Fibroblast of upper back skin (primary cell): ENCODE measurements at regions not wholly inside any gene's neighbourhood (a gene's known extent, or its start where the extent isn't known, plus 50 kb on each side); places are given as distances from the start of the nearest gene placed in this dataset.
A peak's percentile ranks its signal among the peaks of the same experiment; 100 is the strongest.
"Not testable (repeated sequence)": the region's sequence is repeated elsewhere in the genome, so short reads cannot be mapped to it uniquely, and the experiment has no call there.

Experiments
- DNase-seq: peaks from one replicate; pipeline ENCODE4 v3.0.0-alpha.2; 2013

GRCh38 chr11:64428693-64429092 is 69.7 kb downstream of the RPS6KA4 start:
- no peak for DNase-seq

- DNase-seq = no peak
Observed at GRCh38 chr11:64429970-64430369, 71.0 kb downstream of the RPS6KA4 start.

- DNase-seq = no peak
Observed at GRCh38 chr11:64430645-64431044, 71.7 kb downstream of the RPS6KA4 start.

DNA sequence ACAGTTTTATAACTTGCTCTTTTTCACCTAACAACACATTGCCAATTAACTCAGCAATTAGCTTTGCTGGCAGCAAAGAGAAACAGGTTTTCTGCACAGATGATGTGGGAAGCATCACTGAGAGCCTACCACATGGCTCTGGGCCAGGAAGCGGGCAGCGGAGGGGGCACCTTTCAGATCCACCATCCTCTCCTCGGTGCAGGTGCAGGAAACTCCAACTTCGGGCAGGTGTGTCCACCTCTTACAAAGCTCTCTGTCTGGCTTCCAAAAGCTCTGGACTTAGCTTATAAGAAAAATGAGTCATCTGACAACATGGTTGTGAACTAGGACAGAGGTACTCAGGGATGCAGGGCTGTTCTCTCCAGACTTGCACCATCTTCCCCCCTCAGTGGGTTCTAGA is 77.0 kb downstream of the RPS6KA4 start:
- DNase-seq = no peak

DNA sequence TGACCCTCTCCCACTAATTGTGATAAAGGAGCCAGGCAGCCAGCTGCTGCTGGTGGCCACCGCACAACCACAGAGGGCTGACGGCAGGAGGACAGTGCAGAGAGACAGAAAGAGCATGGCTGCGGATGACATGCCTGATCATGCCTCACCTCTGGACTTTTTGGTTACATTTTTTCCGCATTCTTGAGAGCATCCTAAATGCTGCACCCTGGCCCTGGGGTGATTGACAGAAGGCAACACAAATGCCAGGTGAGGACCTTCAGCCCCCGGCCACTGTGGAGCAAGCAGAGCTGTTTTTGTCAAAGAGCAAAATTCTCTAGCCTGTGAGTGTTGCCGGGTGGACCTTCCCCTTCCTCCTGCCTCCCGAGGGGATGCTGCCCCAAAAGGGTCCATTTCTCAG is 78.5 kb downstream of the RPS6KA4 start:
- no peak for DNase-seq

- DNase-seq = no peak
Observed at GRCh38 chr11:64438986-64439771, 80.2 kb downstream of the RPS6KA4 start.

DNA sequence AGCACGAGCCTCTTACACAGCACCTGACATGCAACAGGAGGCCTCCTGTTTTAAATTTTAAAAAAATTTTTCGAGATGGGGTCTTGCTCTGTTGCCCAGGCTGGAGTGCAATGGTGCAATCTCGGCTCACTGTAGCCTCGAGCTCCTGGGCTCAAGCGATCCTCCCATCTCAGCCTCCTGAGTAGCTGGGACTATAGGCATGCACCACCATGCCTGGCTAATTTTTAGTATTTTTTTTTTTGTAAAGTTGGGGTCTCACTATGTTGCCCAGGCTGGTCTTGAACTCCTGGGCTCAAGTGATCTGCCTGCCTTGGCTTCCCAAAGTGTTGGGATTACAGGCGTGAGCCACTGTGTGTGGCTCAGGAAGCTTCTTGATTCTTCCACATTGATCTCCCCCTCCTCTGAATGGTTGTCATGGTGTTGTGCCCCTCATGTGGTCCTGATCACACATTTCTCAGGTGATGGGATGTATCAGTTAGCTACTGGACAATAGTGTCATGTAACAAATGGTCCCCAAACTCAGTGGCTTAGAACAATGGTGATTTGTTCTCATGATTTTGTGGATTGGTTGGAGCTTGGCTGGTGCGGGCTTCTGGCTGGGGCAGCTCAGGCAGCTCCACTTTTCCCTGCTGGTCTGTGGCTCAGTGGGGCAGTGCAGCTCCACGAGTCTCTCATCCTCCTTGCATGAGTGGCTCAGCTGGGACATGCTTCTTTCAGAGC is 81.0 kb downstream of the RPS6KA4 start:
- not testable (repeated sequence) for DNase-seq

DNA sequence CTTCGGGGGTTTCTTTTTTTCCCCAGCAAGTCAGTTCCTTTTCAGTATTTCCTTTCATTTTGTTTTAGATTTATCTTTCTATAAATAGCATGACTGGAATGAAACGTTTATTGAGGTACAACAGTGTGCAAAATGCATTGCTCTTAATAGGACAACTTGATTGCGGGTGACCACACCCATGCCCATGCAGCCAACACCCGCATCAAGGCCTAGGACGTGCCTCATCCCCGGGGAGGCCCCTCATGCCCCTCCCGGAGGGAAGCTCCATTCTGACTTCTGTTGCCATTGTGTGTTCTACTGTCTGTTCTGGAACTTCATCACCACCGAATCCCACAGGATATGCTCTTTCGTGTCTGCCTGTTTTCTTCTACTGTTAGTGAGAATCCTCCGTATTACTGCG is 82.2 kb downstream of the RPS6KA4 start:
- DNase-seq = no peak

GRCh38 chr11:64443001-64443400 is 84.0 kb downstream of the RPS6KA4 start:
- DNase-seq = no peak

- DNase-seq = peak; percentile 13
Observed at GRCh38 chr11:64444838-64445441, 86.0 kb downstream of the RPS6KA4 start.

- DNase-seq = no peak
Observed at GRCh38 chr11:64445651-64446050, 86.7 kb downstream of the RPS6KA4 start.

DNA sequence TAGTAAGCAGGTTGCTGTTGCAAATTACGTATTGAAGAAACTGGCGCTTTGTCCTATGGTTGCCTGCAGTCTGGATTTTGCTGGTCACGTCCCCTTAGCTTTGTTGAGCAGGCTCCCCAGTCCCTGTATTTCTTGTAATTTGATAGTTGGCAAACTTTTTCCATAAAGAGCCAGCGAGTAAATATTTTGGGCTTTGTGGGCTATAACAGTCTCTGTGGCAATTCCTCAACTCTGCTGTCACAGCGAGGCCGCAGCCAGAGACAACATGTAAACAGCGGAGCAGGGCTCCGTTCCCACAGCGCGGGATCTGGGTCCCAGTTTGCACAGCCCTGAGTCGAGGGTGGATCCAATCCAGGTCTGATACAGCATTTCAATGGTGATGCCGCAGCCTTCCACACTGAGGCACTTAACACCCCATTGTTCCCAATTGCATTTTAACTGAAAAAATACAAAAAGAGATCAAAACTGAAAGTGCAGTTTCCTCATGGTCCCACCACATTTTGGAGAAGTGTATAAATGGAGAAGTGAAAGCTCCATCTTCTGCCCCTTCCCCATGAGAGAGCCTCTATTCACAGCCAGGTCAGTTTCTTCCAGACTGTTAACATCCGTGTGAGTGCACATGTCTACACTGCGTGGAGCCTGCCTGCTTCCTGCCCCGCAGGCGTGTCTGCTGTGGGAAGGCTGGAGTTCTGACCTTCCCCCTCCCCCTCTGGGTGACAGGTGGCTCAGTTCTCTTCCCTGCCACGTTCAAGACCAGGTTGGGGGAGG is 89.1 kb downstream of the RPS6KA4 start:
- no peak for DNase-seq

DNA sequence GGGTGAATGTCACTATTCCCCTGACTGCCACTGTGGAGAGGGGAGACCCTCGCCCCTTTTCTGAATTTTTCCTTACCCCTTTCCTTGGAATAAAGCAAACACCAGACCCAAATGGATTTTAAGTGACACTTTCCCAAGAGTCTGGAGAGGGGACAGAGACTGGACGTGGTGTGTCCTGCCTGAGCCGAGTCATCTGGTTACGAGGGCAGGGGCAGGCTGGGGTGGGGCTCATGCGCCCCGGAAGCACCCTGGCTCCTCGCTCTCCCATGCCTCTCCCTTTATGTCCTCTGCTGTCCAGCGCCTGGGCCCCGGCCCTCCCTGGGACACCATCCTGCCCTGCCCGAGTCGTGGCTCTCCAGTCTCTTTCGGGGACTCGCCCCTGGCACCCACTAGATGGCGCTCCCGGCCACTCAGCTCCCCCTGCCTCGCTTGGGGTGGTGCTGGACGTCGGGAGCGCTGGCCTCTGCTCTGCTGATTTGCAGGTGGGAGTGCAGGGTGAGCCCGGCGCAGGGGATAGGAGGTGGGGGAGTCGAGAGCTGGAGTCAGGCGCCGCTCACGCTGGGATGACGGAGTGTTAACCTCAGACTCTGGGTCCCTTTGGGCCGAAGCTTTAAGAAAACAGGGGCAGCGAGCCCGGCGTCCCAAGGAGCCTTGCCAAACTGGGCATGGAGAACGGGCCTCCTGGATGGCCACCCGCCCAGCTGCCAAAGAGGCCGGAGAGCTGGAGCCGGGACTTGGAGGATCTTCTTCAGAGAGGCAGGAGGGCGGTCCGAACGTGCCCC is 89.8 kb downstream of the RPS6KA4 start:
- peak; percentile 54 for DNase-seq

- DNase-seq = peak; percentile 48
Observed at GRCh38 chr11:64449381-64450167, 90.6 kb downstream of the RPS6KA4 start.

DNA sequence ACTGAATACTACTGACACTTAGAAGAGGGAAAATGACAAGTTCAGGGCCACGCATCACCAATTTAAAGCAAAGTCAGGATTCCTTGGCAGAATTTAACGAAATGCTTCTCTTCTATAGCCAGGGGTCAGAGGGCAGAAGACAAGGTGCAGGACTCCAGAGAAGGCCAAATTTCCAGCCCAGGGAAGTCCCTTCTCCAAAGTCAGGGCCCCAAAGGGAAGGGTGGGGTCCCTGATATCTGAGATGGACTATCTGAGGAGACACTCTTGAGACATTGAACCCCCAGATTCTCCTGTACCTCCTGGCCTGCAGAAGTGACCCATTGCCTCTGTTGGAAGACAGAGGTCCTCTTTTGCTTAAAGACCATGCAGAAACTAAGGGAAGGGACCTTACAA is 91.2 kb downstream of the RPS6KA4 start:
- no peak for DNase-seq

DNA sequence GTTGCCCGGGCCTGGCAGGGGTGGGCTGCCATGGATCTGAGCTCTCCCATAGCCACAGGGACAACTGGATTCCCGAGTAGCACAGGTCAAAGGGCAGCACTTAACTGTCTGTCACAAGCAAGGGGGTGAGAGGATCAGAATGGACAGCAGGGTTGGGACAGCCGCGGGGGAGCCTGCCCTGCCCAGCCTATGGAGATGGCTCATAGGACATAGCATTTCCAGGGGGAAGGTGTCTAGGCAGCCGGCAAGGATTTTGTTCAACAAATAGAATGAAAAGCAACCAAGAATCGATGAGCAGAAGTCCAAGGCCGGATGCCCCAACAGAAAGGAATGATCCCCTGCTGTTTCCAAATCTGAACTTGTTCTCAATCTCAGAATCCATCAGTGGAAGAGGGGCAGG is 92.9 kb downstream of the RPS6KA4 start:
- DNase-seq = no peak

GRCh38 chr11:64453466-64453865 is 94.5 kb downstream of the RPS6KA4 start:
- no peak for DNase-seq

DNA sequence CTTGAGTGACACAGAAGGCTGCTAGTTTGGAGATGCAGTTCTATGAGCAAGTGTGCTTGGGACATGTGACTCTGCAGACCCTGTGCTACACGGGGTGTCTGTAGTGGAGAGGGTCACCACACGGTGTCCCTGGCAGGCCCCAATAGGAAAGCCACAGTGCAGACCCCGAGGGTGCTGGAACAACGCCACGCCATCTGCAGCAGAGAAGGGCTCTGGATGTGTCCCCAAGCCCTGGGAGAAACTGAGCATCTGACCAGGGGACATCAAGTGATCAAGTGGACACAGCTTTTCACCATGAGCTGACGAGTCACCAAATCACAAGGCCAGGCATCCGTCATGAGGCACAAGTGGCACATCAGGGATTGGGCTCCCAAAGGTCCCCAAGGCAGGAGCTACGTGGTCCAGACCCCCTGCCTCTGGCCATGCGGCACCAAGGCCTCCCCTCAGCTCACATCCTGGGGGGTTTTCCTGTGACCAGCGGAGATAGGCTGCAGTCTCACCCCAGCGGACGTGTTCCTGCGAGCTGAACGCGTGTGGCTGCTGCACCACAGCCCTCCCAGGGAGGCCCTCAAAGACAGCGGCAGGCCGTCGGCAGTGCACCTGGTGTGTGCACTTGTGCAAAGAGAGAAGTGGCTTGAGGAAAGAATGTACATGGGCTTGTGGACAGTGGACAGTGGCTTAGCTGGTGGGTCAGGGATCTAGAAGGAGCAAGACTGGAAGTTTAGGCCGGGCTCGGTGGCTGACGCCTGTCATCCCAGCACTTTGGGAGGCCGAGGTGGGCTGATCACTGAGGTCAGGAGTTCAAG is 96.7 kb downstream of the RPS6KA4 start:
- DNase-seq = no peak

DNA sequence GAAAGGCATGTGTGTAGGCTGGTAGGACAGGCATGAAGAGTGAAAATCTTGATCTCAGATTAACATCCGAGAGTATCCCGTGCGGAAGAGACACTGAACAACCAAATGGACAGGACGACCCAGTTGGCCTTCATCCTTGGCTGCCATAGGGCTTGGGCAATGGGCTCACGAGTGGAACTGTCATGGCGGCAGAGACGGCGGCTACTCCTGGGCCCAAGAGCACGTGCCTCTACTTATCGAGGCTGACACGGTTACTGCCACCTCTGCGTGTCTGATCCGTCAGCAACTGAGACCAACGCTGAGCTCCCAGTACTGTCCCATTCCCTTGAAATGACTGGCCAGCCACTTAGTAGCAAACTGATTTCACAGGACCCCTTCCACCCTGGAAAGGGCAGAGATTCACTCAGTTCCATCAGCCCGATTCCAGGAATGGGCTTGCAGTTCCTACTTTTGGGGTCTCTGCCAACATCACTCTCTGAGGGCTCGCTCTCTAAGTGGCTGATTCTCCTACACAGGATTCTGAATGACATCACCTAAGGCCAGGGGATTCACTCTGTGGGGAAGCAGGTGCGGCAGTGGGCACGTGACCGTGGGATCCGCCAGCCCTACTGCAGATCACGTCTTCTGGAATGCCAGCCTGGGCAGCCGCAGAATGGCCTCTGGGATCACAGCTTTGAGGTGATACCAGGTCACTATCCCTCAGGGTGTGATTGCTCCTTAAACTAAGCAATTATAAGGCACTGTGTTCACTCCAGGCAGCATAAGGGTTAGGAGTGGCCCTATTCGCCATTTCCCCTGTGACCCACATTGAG is 97.8 kb downstream of the RPS6KA4 start:
- DNase-seq = no peak
